Subcutaneous abdominal adipose tissue (tissue), 5 donors: ENCODE measurements at regions not wholly inside any gene's neighbourhood (a gene's known extent, or its start where the extent isn't known, plus 50 kb on each side); places are given as distances from the start of the nearest gene placed in this dataset.

ENCODE experiments used
- H3K27ac ChIP-seq: one replicate; pipeline ENCODE4 v1.7.0; 2013; ENCODE audit warnings: low read depth, mild to moderate bottlenecking, inconsistent platforms, low read length, moderate library complexity
- H3K27me3 ChIP-seq, 5 donors: one replicate each; pipeline ENCODE4 v1.7.0; 2013; ENCODE audit warnings: low read length in 5 of 5, inconsistent platforms in 1 of 5; ENCODE audit not compliant: control insufficient read depth in 5 of 5, insufficient read depth in 4 of 5
- H3K36me3 ChIP-seq, 5 donors: one replicate each; pipeline ENCODE4 v1.7.0; 2013; ENCODE audit warnings: low read length in 5 of 5; ENCODE audit not compliant: control insufficient read depth in 5 of 5, insufficient read depth in 5 of 5
- H3K4me1 ChIP-seq, 5 donors: one replicate each; pipeline ENCODE4 v1.7.0; 2013; ENCODE audit warnings: low read length in 5 of 5, mild to moderate bottlenecking in 3 of 5, moderate library complexity in 1 of 5; ENCODE audit not compliant: control insufficient read depth in 5 of 5, insufficient read depth in 5 of 5
- H3K4me3 ChIP-seq, 5 donors: one replicate each; pipeline ENCODE4 v1.7.0; 2013; ENCODE audit warnings: low read length in 5 of 5, low read depth in 1 of 5
- H3K9ac ChIP-seq, 5 donors: one replicate each; pipeline ENCODE4 v1.7.0; 2013; ENCODE audit warnings: low read length in 5 of 5, mild to moderate bottlenecking in 4 of 5, moderate library complexity in 3 of 5
- H3K9me3 ChIP-seq, 5 donors: one replicate each; pipeline ENCODE4 v1.7.0; 2013; ENCODE audit warnings: low read length in 5 of 5; ENCODE audit not compliant: control insufficient read depth in 5 of 5
- donor health status: healthy.
- donor health status: healthy.
- donor health status: healthy.
- donor health status: healthy.
- donor health status: healthy.

GRCh38 chr4:179071131-179071530 lies 1628.9 kb upstream of the AGA start:
- Histone ChIP-seq H3K4me1 (no peaks in the 10 kb centered on the region), H3K36me3 (no peaks in the 10 kb centered on the region), H3K27ac (no peak overlapping the region), H3K27me3 (no peaks in the 10 kb centered on the region), H3K4me3 (no peak overlapping the region), H3K9ac (no peak overlapping the region), H3K9me3 (no peaks in the 10 kb centered on the region)

- H3K27me3 ChIP-seq = no peaks in the 10 kb centered on the region
- H3K4me1 ChIP-seq = no peaks in the 10 kb centered on the region
- no peaks in the 10 kb centered on the region for H3K36me3 ChIP-seq
- no peak overlapping the region for H3K9ac ChIP-seq
- no peaks in the 10 kb centered on the region for H3K9me3 ChIP-seq
- H3K27ac ChIP-seq = no peak overlapping the region
- H3K4me3 ChIP-seq = no peak overlapping the region
Observed at GRCh38 chr4:179076865-179077264, 1634.6 kb upstream of the AGA start.

- no peak overlapping the region for H3K4me3 ChIP-seq
- H3K9me3 ChIP-seq = peaks cover 0 to 8% (median 0%) of the 10 kb centered on the region in 5 donors
- H3K27me3 ChIP-seq = no peaks in the 10 kb centered on the region
- no peaks in the 10 kb centered on the region for H3K36me3 ChIP-seq
- H3K4me1 ChIP-seq = no peaks in the 10 kb centered on the region
- no peak overlapping the region for H3K9ac ChIP-seq
- H3K27ac ChIP-seq = no peak overlapping the region
Observed at GRCh38 chr4:179095585-179096221, 1653.5 kb upstream of the AGA start.

GRCh38 chr4:179097741-179098140 lies 1655.5 kb upstream of the AGA start:
- H3K9ac ChIP-seq = no peak overlapping the region
- no peak overlapping the region for H3K4me3 ChIP-seq
- no peaks in the 10 kb centered on the region for H3K36me3 ChIP-seq
- H3K27ac ChIP-seq = no peak overlapping the region
- H3K9me3 ChIP-seq = peaks cover 0 to 8% (median 0%) of the 10 kb centered on the region in 5 donors
- no peaks in the 10 kb centered on the region for H3K4me1 ChIP-seq
- H3K27me3 ChIP-seq = no peaks in the 10 kb centered on the region

GRCh38 chr4:179110356-179110755 lies 1668.1 kb upstream of the AGA start:
- H3K27ac ChIP-seq = no peak overlapping the region

GRCh38 chr4:179110816-179111215 lies 1668.6 kb upstream of the AGA start:
- Histone ChIP-seq H3K4me1 (no peaks in the 10 kb centered on the region), H3K4me3 (no peak overlapping the region)

More at GRCh38 chr4:179110356-179110755, 1668.1 kb upstream of the AGA start:
- Histone ChIP-seq H3K9me3 (peaks cover 0 to 5% (median 0%) of the 10 kb centered on the region in 5 donors), H3K4me3 (no peak overlapping the region), H3K36me3 (no peaks in the 10 kb centered on the region), H3K9ac (no peak overlapping the region), H3K27me3 (no peaks in the 10 kb centered on the region), H3K4me1 (no peaks in the 10 kb centered on the region)

GRCh38 chr4:179112441-179113170 lies 1670.4 kb upstream of the AGA start:
- peaks cover 0 to 5% (median 0%) of the 10 kb centered on the region in 5 donors for H3K9me3 ChIP-seq
- no peaks in the 10 kb centered on the region for H3K4me1 ChIP-seq
- no peak overlapping the region for H3K4me3 ChIP-seq
- no peak overlapping the region for H3K9ac ChIP-seq
- H3K27me3 ChIP-seq = no peaks in the 10 kb centered on the region
- H3K36me3 ChIP-seq = no peaks in the 10 kb centered on the region
- no peak overlapping the region for H3K27ac ChIP-seq

More at GRCh38 chr4:179110816-179111215, 1668.6 kb upstream of the AGA start:
- H3K9me3 ChIP-seq = peaks cover 0 to 5% (median 0%) of the 10 kb centered on the region in 5 donors
- no peak overlapping the region for H3K27ac ChIP-seq
- H3K36me3 ChIP-seq = no peaks in the 10 kb centered on the region
- H3K9ac ChIP-seq = no peak overlapping the region
- no peaks in the 10 kb centered on the region for H3K27me3 ChIP-seq

GRCh38 chr4:179114615-179115014 lies 1672.4 kb upstream of the AGA start:
- H3K27me3 ChIP-seq = no peaks in the 10 kb centered on the region
- H3K27ac ChIP-seq = no peak overlapping the region
- H3K9me3 ChIP-seq = peaks cover 0 to 5% (median 0%) of the 10 kb centered on the region in 5 donors
- H3K4me1 ChIP-seq = no peaks in the 10 kb centered on the region
- H3K4me3 ChIP-seq = no peak overlapping the region
- no peak overlapping the region for H3K9ac ChIP-seq
- no peaks in the 10 kb centered on the region for H3K36me3 ChIP-seq

GRCh38 chr4:179116011-179116410 lies 1673.8 kb upstream of the AGA start:
- H3K27ac ChIP-seq = no peak overlapping the region
- no peaks in the 10 kb centered on the region for H3K4me1 ChIP-seq
- H3K9me3 ChIP-seq = peaks cover 0 to 5% (median 0%) of the 10 kb centered on the region in 5 donors
- no peaks in the 10 kb centered on the region for H3K27me3 ChIP-seq
- no peak overlapping the region for H3K9ac ChIP-seq
- H3K4me3 ChIP-seq = no peak overlapping the region
- no peaks in the 10 kb centered on the region for H3K36me3 ChIP-seq

GRCh38 chr4:179116581-179116980 lies 1674.3 kb upstream of the AGA start:
- Histone ChIP-seq H3K4me1 (no peaks in the 10 kb centered on the region), H3K27ac (no peak overlapping the region), H3K4me3 (no peak overlapping the region), H3K36me3 (no peaks in the 10 kb centered on the region), H3K27me3 (no peaks in the 10 kb centered on the region), H3K9ac (no peak overlapping the region), H3K9me3 (peaks cover 0 to 4% (median 0%) of the 10 kb centered on the region in 5 donors)
